Fibroblast of skin of left quadriceps (primary cell): ENCODE measurements at regions not wholly inside any gene's neighbourhood (a gene's known extent, or its start where the extent isn't known, plus 50 kb on each side); places are given as distances from the start of the nearest gene placed in this dataset.

ENCODE experiments used
- DNase-seq, 2 experiments: peaks; one replicate each; pipeline ENCODE4 v3.0.0-alpha.2; 2013; ENCODE audit warnings: low read depth in 2 of 2

DNA sequence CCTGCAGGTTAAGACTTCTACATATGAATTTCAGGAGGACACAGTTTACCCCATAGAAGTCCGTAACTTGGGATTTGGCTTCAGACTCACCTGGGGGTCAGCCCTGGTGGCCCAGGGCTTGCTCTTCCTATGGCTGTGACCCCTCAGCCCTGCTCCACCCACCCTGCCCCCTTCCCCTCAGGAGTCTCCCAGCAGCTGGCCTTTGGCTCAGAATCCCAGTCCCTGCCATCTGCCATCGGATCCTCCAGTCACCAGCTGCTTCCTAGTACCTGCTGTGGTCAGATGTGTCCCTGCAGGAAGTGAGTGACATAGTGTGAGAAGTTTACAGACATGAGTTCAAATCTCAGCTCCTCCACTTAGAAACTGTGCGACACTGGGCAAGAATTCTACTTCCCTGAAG is 332.6 kb downstream of the NPHP4 start:
- DNase-seq = no peak

DNA sequence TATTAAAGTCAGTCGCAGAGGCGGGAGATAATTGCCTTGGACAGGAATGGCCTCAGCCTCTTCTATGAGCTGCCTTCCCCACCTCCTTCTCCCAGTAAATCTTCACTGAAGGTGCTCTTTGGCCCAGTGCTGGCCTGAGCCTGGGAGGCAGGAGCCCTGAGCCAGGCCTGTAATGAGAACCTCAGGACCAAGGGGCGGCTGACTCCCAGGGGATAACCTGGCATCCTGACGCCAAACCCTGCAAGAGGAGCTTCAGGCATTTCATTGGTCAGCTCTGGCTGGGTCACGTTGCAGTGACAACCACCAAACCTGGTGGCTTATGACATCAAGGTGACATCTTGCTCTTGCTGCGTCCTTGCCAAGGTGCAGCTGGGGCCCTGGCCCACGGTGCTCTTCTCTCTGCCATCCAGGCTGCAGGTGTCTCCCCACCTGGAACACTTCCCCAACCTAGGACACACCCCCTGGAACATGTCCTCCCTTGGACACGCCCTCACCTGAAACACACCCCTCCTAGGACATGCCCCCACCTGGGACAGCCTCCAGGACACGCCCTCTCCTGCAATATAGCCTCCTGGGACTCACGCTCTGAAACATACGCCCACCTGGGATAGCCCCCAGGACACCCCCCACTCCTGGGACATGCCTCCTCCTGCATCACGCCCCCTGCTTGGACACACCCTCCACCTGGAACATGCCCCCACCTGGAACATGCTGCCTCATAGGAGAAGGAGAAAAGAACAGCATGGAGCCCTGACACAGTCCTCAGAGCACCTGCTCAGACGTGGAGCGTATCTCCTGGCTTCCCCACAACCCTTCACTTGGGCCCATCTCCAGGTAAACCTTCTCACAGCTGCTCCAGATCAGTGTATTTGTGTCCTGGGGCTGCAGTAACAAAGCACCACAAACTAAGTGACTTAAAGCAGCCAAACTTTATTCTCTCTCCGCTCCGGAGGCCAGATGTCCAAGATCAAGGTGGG is 333.6 kb downstream of the NPHP4 start:
- no peak for DNase-seq

DNA sequence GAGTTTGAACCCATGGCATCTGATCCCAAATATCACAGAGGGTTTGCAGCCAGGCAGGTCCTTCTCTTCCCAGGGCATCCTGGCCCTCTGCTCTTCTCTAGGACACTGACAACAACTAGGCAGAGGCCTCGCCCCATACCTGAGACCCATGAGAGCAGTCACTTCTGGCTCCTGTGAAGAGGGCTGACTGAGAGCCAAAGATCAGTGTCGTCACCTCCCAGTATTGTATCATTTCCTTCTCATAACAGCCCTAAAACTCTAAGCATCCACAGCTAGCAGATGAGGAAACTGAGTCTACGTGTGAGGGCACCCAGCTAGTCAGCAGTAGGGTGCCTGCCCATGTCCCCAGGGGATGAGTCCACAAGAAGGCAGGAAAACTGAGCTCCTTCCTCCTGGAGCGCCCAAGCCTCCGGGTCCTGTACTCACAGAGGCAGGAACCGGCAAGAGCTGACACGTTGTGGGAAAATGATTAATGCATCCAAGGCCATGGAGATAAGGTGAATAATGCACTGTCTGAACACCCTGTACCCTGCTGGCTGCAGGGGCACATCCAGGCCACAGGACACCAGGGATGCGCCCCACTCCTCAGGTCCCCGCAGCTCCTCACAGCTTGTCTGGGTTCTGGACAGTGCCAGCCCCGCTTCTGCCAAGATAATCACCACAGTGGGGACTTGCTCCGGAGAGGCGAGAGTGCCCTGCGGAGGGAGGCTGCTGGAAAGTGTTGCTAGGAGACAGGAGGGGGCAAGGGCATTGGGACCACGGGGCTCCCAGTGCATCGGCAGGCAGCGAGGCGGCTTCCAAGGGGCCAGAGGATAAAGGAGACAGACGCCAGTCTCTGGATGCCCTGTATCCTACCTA is 340.0 kb downstream of the NPHP4 start:
- DNase-seq = no peak

DNA sequence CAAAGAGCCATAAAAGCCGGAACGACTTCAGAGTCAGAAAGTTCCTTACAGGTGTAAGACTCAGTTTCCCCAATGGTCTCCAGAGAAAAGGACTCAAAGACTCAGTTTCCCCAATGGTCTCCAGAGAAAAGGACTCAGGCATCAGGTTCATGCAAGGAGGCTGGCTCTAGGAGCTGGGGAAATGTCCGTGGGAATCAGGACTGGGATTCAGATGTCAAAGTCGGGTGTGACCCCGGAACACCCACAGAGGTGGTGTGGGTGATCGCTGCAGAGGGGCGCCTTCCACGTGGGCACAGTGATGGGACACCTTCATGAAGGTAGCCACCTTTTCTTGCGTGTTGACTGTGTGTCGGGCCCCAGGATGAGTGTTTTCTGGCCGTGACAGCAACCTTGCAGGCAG is 340.8 kb downstream of the NPHP4 start:
- DNase-seq = no peak

DNA sequence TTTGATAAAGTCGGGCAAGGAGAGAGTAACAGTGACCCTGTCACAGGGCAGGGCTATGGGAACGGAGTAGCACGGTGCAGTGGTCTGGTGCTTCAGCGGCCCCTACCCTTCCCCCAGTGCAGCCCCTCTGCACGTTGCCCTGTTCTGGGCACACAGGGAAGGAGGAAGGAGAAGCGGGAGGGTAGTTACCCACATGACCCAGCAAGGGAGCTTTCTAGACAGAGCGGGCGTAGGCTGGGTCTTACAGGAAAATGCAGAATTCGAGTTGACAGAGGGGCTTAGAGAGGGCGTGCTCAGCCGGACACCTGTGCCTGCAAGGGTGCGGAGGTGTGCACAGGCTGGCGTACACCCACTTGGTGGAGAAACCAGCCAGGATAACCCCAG is 341.2 kb downstream of the NPHP4 start:
- DNase-seq = no peak

DNA sequence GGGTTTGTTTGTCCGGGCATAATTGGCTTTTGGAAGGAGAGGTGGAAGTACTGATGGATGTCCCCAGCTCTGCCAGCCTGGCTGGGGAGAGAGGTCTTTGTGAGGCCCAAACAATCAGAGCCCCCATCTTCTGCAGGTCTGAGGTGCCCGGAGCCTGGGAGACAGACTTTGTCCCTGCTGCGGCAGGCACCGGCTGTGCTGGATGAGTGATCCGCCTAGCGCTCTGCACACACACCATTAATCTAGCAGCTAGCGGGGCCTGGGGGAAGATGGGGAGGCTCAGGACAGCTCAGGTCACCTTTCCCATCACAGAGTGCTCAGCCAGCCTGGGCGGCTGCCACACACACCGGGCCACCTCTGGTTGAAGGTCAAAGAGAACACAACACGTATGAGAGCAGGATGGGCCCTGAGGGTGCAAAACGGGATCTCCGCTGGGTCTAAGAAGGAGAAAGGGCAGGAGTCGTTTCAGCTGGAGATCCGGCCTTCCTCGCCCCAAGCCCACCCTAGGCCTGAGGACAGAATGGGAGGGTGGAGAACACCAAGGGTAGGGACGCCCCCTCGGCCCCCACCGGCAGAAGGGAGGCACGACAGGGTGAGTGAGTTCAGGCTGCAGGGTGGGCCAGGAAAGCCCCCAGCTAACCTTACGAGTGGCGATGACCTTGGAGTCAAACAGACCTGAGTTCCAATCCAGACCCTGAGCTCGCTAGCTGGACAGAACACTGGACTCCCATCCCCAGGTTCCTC is 341.8 kb downstream of the NPHP4 start:
- DNase-seq = no peak

DNA sequence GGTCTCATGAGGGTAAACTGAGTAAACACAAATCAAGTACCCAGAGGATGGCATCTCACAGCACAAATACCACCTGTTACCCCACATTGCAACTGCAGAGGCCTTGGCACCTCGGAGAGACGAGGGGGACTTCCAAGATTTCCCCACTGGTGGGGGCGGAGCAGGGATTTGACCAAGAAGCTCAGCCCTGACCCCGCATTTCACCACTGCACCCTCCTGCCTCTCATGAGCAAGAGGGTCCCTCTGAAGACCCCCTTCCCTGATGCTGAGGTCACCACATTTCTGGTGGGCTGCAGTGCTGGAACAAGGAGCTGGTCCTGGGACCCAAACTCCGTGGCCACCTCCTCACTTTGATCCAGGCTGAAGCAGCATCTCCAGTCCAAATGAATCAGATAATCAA is 342.4 kb downstream of the NPHP4 start:
- DNase-seq = no peak

DNA sequence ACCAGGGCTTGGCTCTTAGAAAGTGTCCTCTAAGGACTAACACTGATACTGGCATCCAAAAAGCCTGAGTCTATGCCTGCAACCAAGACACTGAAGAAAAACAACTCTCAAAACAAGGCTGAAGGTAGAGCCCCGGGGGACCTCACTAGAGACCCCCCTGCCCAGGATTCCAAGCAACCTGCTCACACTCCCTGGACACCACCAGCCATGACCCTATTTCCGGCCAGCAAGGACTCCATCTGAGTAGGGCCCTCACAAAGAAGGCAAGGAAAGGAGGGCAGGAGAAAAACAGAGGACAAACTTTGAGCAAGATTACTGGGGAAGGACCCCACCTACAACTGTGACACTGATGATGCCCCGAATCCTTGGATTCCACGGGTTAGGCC is 343.1 kb downstream of the NPHP4 start:
- DNase-seq = no peak

DNA sequence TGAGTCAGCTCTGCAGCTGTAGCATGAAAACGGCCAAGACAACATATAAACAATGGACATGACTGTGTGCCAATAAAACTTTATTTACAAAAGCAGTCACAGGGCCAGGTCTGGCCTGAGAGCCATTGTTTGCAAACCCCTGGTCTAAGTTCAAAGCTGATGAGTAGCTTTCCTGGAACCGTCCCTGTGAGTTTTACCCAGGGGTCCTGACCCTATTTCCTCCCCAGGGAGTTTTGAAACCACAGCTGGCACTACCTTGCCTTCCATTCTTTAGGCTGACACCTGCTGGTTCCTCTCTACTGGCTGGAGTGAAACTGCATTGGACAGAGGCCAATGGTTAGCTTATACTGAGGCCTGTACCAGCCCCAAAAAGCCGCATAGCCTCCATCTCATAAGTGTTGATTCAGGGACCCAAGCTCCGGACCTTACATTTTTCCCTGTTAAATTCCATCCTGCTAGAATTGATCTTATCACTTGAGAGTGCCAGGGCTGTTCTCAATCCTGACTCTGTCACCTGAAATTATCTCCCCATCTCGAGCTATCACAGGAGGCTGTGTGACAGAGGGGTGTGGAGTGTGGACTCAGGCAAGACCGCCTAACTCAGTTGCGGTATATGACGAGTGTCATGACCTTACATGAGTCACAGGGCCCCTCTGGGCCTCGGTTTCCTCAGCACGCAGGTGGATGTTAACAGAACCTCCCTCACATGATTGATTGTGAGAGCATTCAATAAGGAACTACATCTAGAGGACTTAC is 343.6 kb downstream of the NPHP4 start:
- no peak for DNase-seq

DNA sequence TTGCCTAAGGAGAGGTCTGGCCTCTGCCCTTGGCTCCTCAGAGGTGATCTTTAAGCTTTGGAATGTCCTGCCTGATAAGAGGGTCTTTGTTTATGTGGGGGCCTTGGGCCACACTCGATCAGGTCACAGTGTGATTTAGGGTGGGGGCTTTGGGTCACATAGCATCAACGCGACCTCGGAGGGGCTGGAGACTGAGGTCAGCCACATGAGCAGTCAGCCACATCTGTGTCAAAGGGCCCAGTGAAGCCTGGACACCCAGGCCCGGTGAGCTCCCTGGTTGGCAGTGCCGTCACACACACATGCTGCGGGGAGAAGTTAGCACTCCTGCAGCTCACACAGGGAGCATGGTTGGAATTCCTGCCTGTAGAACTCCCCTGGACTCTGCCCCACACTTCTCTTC is 345.0 kb downstream of the NPHP4 start:
- no peak for DNase-seq

DNA sequence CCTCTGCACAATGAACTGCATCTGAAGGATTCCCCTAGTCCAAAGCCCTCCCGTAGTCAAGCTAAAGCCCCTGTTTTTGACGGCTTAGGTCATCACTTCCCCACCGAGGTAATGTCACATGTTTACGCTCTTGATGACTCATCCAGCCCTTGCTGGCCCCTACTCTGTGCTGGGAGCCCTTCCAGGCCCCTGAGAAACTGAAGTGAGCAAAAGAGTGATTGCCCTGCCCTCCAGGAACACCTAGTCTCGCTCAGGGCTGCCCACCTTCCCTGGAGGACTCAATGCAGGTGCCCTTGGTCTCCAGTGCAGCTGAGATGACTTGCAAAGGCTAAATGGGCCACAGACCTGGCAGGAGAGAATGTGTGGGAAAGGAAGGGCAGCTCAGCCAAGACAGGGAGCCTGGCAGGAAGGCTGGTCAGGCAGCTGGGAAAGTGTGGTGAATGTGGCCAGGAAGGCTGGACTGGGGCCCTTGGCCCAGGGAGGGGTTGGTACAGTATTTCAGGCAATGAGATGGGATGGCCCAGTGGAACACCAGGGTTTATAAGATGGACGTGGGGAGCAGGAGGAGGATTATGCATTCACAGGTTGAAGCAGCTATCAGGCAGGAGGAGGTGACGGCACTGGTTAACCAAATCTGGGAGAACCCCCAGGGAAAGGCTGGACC is 345.6 kb downstream of the NPHP4 start:
- DNase-seq = no peak

DNA sequence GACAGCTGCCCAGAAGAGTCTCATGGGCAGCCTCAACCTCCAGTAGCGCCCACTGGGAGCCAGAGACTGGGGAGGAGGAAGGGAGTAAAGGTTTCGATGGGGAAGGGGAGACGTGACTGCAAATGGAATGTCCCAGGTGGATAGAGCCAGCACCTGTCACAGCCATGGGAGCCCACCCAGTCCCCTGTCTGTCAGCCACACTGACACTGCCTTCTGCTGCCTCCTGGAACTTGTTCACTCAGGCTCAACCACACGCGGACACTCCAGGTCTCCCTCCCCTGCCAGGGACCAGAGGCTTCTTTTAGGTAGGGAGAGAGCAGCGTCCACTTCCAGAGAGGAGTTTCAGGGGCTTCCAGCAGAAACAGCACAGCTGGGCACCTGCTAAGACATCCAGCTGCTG is 346.3 kb downstream of the NPHP4 start:
- no peak for DNase-seq

DNA sequence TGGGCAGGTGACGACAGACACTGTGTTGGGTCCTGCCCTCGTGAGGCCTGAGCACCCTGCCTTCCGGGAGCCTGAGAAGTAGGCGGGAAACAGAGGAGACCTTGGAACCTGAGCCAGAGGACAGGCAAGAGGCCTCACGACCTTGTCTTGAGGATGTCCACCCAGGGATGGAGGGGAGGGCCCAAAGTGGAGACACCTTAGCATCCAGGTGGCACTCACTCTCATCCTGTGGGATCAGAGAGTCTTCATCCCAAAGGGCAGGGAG is 347.2 kb downstream of the NPHP4 start:
- no peak for DNase-seq

DNA sequence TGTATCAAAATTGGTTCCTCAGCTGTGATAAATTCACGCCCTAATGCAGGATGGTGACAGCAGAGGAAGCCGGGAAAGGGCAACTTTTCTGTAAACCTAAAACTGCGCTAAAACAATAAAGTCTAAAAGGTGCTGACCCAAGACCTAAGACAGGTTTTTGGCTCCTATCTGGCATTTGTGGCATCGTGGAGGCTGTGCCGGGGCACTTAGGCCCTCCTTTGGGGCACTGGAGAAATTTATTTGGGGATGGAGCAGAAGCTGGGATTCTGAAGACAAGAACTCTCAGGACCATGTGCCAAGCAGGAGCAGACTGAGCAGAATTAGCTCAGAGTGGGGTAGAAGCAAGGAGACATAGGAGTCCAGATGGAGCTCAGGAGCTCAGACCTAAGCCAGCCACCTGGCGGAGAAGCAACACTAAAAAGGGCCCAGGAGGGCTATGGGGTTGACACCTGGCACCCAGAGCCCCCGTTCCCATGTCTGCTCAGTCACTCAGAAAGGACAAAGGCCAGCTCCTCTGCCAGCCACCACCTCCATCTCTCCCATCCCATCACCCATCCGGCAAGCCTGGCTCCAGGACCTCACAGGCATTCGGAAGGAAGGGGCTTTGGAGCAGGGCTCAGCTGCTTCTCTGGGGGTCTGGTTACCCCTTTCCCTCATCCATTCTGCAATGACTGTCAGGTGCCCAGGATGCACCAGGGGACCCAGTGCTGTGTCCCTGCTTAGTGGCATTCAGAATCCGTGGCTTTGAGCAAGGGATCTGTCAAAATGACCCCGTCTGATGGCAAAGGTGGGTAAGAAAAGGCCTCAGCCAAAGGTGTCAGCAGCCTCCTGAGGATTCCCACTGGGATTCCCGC is 347.7 kb downstream of the NPHP4 start:
- DNase-seq = no peak

DNA sequence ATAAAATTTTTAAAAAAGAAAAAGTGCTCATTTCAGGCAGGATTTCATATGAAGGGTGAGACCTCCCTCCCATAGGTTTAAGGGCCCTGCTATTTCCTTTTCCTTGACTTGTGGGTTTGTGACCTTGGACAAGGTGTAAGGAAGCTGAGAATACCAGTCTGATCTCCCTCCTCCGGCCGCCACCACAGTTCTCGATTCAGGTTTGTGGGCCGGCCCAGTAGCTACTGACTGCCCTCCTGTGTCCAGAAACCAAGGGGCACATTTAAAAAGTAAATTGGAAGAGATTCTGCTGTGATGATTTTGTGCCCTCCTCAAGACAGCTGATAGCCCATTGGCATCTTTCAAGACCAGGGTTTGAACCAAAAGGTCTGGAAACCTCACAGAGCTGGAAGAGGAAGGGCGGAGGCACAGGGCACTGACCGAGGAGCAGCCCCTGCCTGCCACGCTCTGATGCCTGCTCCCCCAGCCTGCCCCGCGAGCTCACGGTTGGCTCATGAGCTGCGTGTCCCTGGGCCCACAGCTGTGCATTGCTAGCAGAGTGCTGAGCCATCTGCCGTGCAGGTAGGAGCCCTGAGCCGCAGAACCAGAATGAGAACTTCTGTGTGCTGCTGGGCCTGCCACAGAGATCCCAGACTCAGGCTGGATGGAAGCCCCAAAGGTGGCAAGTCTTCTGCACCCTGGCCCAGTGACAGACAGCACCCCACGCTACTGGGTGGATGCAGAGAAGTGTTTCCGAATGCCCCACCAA is 348.7 kb downstream of the NPHP4 start:
- DNase-seq = no peak

DNA sequence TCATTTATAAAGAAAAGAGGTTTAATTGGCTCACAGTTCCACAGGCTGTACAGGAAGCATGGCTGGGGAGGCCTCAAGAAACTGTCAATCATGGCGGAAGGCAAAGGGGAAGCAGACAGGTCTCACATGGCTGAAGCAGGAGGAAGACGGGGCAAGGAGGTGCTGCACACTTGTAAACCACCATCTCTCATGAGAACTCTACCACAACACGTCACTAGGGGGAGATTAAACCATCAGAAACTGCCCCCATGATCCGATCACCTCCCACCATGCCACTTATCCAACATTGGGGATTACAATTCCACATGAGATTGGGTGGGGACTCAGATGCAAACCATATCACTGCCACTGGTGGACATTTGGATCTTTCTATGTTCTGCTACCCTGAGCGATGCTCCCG is 351.4 kb downstream of the NPHP4 start:
- no peak for DNase-seq

DNA sequence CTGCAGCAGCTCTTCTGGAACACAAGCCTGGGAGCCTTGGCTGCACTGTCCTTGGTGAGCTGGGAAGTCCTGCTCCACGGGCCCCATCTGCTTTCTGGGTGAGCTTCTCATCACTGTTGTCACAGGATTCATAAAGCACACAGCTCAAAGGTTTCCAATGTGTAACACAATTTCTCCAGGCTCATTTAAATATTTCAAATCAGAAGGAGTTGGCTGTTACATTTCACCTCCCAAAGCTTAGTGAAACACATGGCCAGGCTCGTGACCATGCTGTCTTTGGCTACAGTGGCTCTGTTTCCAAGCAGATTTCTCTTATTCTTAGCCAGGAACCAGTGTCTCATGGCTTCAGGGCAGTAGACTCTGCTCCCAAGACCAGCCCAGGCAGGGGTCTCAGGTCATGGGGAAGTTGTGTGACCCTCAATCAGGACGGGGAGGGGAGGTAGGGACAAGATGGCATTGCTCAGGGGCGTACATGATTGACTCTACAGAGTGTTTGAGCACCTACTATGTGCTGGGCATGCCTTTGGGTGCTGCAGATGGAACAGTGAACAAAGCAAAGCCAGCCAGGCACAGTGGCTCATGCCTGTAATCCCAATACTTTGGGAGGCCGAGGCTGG is 353.0 kb downstream of the NPHP4 start:
- DNase-seq = no peak

DNA sequence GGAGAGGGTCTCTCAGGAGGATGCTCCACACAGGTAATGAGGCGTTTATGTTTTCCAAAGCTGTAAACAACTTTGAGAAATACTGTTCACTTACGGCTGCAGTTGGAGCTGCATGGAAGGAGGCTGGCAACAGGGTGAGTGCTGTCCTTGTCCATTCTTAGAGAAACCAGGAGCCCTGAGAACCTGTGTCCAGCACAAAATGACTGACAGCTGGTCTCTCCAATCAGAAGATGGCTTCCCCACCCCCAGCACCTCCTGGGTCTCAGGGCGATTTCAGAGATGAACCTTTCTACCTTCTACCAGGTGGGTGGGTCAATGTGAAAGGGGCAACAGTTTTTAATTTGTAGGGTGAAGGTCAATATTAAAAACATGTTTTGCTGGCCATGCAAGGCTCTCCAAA is 353.6 kb downstream of the NPHP4 start:
- no peak for DNase-seq

DNA sequence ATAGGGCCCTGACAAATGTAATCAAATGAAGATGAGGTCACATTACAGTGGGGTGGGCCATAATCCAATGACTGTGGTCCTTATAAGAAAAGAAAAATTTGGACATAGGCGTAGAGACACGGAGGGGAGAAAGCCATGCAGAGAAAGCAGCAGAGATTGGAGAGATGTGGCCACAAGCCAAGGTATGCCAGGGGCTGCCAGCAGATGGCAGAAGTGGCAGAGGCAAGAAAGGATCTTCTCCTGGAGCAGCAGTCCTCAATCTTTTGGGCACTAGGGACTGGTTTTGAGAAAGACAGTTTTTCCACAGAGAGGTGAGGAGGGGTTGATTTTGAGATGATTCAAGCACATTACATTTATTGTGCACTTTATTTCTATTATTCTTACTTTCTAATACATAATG is 355.1 kb downstream of the NPHP4 start:
- no peak for DNase-seq
